HepG2 (cell line): ENCODE measurements at regions not wholly inside any gene's neighbourhood (a gene's known extent, or its start where the extent isn't known, plus 50 kb on each side); places are given as distances from the start of the nearest gene placed in this dataset.

Source experiments
- BRD4 ChIP-seq: sonication (generic); formaldehyde crosslinking; IDR thresholded peaks from 2 replicates; pipeline ENCODE4 v1.4.0; 2020; ENCODE audit warnings: missing genetic modification reagents
- HMG20A ChIP-seq: IDR thresholded peaks from 2 replicates; pipeline ENCODE4 v1.6.1; 2016; ENCODE audit warnings: borderline replicate concordance
- NFIB ChIP-seq: sonication (generic); formaldehyde crosslinking; IDR thresholded peaks from 2 replicates; pipeline ENCODE4 v1.9.0; 2021; ENCODE audit warnings: missing genetic modification reagents, mild to moderate bottlenecking, borderline replicate concordance
- SP140L ChIP-seq: sonication (generic); formaldehyde crosslinking; IDR thresholded peaks from 2 replicates; pipeline ENCODE4 v1.4.0; 2020; ENCODE audit warnings: missing genetic modification reagents, borderline replicate concordance
- SSRP1 ChIP-seq: IDR thresholded peaks from 2 replicates; pipeline ENCODE4 v1.6.1; 2016; ENCODE audit warnings: control low read depth
- ZNF446 ChIP-seq: sonication (generic); formaldehyde crosslinking; IDR thresholded peaks from 2 replicates; pipeline ENCODE4 v1.5.0; 2020; ENCODE audit warnings: mild to moderate bottlenecking, missing genetic modification reagents
- ZNF563 ChIP-seq: sonication (generic); formaldehyde crosslinking; IDR thresholded peaks from 2 replicates; pipeline ENCODE4 v1.8.0; 2022; ENCODE audit warnings: mild to moderate bottlenecking, moderate library complexity, missing genetic modification reagents
- ZNF597 ChIP-seq: sonication (generic); formaldehyde crosslinking; IDR thresholded peaks from 2 replicates; pipeline ENCODE4 v1.5.0; 2020; ENCODE audit warnings: missing genetic modification reagents
- TF ChIP-seq, protein P1 (sequence below), 2 experiments: fragments of 450-650 bp in 1 of 2; sonication (generic) in 1 of 2; formaldehyde crosslinking in 1 of 2; IDR thresholded peaks; 2 replicates each; pipeline versions ENCODE4 v1.6.1 to v1.8.0; 2016 to 2022; ENCODE audit warnings: antibody characterized with exemption in 1 of 2, mild to moderate bottlenecking in 1 of 2, missing genetic modification reagents in 1 of 2
- TF ChIP-seq, protein P2 (sequence below): sonication (generic); formaldehyde crosslinking; IDR thresholded peaks from 2 replicates; pipeline ENCODE4 v1.5.1; 2020; ENCODE audit warnings: mild to moderate bottlenecking, missing genetic modification reagents, borderline replicate concordance

DNA sequence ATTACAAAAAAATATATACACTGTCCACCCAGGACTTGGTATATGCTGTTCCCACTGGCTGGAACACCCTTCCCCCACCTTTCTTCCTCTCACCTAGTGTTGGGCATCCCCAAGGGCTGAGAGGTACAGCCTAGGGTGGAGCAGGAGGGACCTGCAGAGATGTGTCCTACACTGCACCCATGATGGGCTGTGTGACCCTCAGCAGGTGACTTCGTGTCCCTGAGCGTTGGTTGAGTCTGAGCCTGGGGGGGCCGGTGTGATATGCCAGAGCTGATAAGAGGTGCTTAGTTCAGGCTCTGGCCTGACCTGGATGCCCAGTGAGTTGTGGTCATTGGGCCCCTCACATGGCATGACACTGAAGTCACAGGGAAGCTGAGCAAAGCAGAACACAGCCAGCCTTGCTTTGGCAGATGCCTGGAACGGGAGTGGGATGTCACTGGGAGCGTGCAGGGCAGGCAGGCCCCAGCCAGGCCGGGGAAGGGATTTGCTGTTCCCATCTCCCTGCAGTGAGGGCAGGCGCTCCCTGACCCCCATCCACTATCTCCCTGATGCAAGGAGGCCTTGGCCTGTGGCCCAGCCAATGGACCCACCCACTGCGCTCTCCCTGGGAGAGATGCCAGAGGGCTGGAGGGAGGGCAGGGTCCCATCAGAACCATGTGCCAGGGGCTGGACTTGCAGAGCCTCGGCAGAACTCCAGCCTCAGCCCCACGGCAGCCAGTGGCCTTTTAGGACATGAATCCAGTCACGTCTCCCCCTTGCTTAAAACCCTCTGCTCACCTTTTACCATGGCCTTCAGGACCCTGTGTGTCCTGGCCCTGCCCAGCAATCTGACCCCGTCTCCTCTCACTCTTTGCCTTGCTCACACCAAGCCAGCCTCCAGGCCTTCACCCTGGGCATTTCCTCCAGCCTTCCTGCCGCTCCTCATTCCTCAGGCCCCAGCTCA, 138.9 kb downstream of the MN1 start (continued):
- TF ChIP-seq SP140L (CRISPR knock-in tag) (no peak), BRD4 (no peak), NFIB (CRISPR knock-in tag) (no peak), SSRP1 (CRISPR knock-in tag) (no peak), ZNF446 (CRISPR knock-in tag) (no peak), HMG20A (CRISPR knock-in tag) (no peak), ZNF597 (CRISPR knock-in tag) (no peak), ZNF563 (no peak)
- TF ChIP-seq, protein P1, sequence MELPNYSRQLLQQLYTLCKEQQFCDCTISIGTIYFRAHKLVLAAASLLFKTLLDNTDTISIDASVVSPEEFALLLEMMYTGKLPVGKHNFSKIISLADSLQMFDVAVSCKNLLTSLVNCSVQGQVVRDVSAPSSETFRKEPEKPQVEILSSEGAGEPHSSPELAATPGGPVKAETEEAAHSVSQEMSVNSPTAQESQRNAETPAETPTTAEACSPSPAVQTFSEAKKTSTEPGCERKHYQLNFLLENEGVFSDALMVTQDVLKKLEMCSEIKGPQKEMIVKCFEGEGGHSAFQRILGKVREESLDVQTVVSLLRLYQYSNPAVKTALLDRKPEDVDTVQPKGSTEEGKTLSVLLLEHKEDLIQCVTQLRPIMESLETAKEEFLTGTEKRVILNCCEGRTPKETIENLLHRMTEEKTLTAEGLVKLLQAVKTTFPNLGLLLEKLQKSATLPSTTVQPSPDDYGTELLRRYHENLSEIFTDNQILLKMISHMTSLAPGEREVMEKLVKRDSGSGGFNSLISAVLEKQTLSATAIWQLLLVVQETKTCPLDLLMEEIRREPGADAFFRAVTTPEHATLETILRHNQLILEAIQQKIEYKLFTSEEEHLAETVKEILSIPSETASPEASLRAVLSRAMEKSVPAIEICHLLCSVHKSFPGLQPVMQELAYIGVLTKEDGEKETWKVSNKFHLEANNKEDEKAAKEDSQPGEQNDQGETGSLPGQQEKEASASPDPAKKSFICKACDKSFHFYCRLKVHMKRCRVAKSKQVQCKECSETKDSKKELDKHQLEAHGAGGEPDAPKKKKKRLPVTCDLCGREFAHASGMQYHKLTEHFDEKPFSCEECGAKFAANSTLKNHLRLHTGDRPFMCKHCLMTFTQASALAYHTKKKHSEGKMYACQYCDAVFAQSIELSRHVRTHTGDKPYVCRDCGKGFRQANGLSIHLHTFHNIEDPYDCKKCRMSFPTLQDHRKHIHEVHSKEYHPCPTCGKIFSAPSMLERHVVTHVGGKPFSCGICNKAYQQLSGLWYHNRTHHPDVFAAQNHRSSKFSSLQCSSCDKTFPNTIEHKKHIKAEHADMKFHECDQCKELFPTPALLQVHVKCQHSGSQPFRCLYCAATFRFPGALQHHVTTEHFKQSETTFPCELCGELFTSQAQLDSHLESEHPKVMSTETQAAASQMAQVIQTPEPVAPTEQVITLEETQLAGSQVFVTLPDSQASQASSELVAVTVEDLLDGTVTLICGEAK (IDR thresholded peaks at IDR 0.05) = no peak
- TF ChIP-seq, protein P1 (CRISPR knock-in tag; IDR thresholded peaks at IDR 0.05) = no peak
- TF ChIP-seq, protein P2, sequence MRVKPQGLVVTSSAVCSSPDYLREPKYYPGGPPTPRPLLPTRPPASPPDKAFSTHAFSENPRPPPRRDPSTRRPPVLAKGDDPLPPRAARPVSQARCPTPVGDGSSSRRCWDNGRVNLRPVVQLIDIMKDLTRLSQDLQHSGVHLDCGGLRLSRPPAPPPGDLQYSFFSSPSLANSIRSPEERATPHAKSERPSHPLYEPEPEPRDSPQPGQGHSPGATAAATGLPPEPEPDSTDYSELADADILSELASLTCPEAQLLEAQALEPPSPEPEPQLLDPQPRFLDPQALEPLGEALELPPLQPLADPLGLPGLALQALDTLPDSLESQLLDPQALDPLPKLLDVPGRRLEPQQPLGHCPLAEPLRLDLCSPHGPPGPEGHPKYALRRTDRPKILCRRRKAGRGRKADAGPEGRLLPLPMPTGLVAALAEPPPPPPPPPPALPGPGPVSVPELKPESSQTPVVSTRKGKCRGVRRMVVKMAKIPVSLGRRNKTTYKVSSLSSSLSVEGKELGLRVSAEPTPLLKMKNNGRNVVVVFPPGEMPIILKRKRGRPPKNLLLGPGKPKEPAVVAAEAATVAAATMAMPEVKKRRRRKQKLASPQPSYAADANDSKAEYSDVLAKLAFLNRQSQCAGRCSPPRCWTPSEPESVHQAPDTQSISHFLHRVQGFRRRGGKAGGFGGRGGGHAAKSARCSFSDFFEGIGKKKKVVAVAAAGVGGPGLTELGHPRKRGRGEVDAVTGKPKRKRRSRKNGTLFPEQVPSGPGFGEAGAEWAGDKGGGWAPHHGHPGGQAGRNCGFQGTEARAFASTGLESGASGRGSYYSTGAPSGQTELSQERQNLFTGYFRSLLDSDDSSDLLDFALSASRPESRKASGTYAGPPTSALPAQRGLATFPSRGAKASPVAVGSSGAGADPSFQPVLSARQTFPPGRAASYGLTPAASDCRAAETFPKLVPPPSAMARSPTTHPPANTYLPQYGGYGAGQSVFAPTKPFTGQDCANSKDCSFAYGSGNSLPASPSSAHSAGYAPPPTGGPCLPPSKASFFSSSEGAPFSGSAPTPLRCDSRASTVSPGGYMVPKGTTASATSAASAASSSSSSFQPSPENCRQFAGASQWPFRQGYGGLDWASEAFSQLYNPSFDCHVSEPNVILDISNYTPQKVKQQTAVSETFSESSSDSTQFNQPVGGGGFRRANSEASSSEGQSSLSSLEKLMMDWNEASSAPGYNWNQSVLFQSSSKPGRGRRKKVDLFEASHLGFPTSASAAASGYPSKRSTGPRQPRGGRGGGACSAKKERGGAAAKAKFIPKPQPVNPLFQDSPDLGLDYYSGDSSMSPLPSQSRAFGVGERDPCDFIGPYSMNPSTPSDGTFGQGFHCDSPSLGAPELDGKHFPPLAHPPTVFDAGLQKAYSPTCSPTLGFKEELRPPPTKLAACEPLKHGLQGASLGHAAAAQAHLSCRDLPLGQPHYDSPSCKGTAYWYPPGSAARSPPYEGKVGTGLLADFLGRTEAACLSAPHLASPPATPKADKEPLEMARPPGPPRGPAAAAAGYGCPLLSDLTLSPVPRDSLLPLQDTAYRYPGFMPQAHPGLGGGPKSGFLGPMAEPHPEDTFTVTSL (CRISPR knock-in tag) = no peak
